Fibroblast of pulmonary artery (primary cell): ENCODE measurements at regions not wholly inside any gene's neighbourhood (a gene's known extent, or its start where the extent isn't known, plus 50 kb on each side); places are given as distances from the start of the nearest gene placed in this dataset.

Experiments used
- DNase-seq: peaks from one replicate; pipeline ENCODE4 v3.0.0-alpha.2; 2010; ENCODE audit warnings: low read depth
- H3K4me3 ChIP-seq: replicated peaks from 2 replicates; pipeline ENCODE4 v1.5.1; 2011; ENCODE audit warnings: low read depth, mild to moderate bottlenecking, control low read depth, low read length, moderate library complexity
- TF ChIP-seq, protein P1 (sequence below): IDR thresholded peaks from 2 replicates; pipeline ENCODE4 v1.5.1; 2011; ENCODE audit warnings: mild to moderate bottlenecking, control low read depth, low read length, inconsistent platforms; ENCODE audit errors: missing control alignments

DNA sequence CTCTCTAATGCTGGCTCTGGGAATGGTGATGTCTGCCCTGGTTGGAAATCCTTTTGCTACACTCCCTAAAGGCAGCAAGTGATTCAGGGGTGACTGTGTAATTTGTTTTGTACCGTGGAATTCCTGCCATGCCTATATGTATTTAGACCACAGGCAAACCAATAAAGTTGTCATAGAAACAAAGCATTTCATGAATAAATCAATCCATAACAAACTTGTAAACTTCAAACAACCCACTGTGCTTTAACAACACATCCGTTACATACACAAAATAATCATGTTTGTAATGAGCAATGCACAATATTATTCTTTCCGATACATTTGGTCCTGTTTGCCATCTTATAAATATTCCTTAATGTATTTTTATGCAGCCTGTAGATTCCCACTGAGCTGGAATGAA is 330.3 kb upstream of the SNX7 start:
- TF ChIP-seq, protein P1, sequence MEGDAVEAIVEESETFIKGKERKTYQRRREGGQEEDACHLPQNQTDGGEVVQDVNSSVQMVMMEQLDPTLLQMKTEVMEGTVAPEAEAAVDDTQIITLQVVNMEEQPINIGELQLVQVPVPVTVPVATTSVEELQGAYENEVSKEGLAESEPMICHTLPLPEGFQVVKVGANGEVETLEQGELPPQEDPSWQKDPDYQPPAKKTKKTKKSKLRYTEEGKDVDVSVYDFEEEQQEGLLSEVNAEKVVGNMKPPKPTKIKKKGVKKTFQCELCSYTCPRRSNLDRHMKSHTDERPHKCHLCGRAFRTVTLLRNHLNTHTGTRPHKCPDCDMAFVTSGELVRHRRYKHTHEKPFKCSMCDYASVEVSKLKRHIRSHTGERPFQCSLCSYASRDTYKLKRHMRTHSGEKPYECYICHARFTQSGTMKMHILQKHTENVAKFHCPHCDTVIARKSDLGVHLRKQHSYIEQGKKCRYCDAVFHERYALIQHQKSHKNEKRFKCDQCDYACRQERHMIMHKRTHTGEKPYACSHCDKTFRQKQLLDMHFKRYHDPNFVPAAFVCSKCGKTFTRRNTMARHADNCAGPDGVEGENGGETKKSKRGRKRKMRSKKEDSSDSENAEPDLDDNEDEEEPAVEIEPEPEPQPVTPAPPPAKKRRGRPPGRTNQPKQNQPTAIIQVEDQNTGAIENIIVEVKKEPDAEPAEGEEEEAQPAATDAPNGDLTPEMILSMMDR, result no peak
- no peak for DNase-seq
- H3K4me3 ChIP-seq, result no peak overlapping the region

DNA sequence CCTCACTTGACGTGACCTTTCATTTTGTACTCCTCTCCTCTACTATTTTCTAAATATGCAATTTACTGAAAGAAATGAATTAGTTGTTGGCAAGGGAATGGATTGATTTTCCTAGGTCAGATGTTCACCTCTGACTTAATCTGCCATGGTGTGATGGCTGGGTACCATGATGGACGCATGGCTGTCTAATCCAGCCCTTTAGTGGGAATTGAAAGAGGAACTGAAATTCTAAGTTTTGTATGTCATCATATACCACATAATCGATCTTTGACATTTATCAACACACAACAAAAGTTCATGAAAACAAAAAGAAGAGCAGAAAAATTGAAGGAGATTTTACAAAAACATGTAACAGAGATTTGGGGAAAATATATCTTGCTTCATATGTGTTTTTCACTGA is 331.3 kb upstream of the SNX7 start:
- H3K4me3 ChIP-seq, result no peak overlapping the region
- DNase-seq, result no peak
- TF ChIP-seq, protein P1, result no peak

DNA sequence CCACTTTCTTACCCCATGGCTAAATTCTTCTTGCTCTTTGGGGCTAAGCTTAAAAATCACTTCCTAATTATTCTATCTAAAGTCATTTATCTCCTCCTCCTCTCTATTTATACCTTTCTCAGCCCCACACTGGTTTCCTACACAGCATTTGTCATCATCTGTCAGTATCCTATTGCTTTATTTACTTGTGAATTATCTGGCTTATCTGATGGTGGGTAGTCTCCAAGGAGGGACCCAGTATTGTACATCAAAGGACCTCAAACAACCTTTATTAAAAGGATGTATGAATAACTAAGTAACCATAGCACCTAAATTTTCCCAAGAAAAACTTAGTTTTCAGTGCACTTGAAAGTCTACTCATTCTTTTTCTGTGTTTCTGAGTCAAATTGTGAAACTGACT is 332.7 kb upstream of the SNX7 start:
- DNase-seq, result no peak
- TF ChIP-seq, protein P1, result no peak
- H3K4me3 ChIP-seq, result no peak overlapping the region

DNA sequence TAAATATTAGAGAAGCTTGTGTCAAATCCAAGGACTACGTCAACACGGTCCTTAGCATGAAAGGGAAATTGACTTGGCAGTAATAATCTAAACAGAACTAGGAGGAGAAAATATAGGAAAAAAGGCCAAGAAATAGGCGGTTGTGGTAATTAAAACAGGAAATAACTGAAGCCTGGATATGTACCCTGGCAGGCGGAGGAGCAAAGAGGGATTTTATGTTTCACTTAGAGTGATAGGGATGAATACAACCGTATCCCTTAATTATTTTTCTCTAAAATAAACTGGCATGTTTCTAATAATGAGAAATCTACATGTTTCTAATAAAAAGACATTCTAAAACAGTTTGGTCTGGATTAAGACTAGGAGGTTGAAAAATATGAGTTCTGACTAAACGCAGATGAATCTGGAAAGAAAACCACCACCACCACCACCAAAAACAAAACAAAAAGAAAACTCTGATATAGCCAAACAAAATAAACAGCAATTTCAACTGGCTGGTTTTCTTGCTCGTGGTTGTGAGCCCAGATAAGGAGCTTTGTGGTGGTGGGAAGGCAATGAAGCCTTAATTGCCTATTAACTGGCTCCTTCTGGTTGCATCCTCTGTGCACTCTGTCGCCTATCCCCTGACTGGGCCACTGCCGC is 334.2 kb upstream of the SNX7 start:
- TF ChIP-seq, protein P1, result no peak
- peak; percentile 57 for DNase-seq
- no peak overlapping the region for H3K4me3 ChIP-seq

DNA sequence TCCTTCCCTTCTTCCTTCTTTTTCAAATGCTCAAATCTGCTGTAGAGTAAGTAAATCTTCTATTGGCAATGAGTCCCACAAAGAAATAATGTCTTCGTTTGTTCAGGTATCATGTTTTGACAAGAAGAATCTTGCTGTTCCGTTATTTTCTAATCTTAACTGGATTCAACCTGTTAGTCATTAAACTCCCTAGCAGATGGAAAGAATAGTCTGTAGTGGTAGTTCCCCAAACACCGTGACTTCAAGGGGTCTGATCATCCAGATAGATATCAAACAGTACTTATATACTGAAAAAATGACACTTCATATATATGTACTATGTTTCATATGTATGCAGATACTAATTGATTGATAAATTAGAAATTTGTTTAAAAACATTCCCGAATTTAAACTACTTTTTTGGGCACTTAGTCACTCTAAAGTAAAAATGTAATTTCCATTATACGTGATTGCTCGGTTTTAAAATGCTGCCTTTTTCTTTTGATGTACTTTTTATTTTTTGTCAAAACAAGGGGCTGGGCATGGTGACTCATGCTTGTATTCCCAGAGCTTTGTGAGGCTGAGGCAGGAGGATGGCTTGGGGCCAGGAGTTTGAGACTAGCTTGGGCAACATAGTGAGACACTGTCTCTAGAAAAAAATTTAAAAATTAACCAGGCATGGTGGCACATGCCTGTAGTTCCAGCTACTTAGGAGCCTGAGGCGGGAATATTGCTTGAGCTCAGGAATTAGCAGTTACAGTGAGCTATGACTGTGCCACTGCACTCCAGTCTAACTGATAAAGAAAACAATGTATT is 335.7 kb upstream of the SNX7 start:
- TF ChIP-seq, protein P1, result no peak
- DNase-seq, result peak; percentile 94

DNA sequence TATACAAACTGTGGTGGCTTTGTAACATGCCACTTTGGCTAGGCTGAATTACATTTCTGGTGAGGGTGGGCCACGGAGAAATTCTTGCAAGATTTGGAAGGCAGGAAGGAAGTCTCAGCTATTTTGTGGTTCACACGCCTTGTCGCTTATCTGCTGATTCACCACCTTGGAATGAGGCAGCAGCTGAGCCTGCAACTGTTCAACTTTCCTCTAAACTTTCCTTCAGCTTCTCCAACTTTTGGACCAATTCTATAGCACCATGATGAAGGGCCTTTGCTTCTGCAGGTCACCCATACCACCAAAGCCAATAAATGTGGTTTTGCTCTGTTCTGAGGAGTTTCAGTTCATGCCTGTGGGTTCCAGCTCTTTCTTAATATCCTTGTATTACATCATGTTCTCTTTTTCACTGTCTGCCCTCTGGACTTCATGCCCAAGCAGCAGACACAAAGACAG is 337.6 kb upstream of the SNX7 start:
- no peak overlapping the region for H3K4me3 ChIP-seq
- TF ChIP-seq, protein P1, result no peak
- DNase-seq, result peak; percentile 98

More for the DNA sequence above, 335.7 kb upstream of the SNX7 start:
- H3K4me3 ChIP-seq, result no peak overlapping the region

DNA sequence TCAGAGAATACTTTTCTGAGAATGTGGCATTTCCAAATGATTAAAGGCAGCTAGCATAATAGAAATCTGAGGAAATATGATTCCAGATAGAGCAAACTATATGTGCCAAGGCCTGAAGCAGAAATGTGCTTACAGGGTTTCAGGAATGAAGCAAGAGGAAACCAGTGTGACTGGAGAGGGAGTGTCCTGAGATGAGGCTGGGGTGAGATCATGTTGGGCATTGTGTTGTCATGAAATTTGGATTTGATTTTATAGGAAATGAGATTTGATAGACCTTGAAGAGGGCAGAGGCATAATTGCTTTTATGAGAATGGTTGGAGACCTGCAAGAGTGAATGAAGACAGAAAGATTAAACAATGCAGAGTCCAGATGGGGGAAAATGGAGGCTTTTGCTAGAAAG is 338.1 kb upstream of the SNX7 start:
- H3K4me3 ChIP-seq, result no peak overlapping the region
- peak; percentile 95 for DNase-seq
- TF ChIP-seq, protein P1, result no peak
